MM.1S (cell line): ENCODE measurements at regions not wholly inside any gene's neighbourhood (a gene's known extent, or its start where the extent isn't known, plus 50 kb on each side); places are given as distances from the start of the nearest gene placed in this dataset.

Experiments used
- CTCF ChIP-seq: fragments of 300-600 bp; sonication (generic); IDR thresholded peaks from 2 replicates; pipeline ENCODE4 v1.5.1; 2016; ENCODE audit warnings: antibody characterized with exemption, low read length, mixed read lengths
- EZH2 ChIP-seq: fragments of 300-600 bp; sonication (generic); optimal IDR thresholded peaks from 2 replicates; pipeline ENCODE3; 2017; ENCODE audit warnings: low read depth, mild to moderate bottlenecking, antibody characterized with exemption, low read length, mixed read lengths
- EZH2phosphoT487 ChIP-seq: fragments of 300-600 bp; sonication (generic); IDR thresholded peaks from 2 replicates; pipeline ENCODE4 v1.6.1; 2018; ENCODE audit warnings: antibody characterized with exemption, low read length

- TF ChIP-seq CTCF (no peak), EZH2phosphoT487 (no peak), EZH2 (no peak)
Measured at GRCh38 chr6:81450180-81450579, 302.3 kb downstream of the TENT5A start.
